Nephron (organoid): ENCODE measurements at regions not wholly inside any gene's neighbourhood (a gene's known extent, or its start where the extent isn't known, plus 50 kb on each side); places are given as distances from the start of the nearest gene placed in this dataset.
A peak's percentile ranks its signal among the peaks of the same experiment; 100 is the strongest.
"Not testable (repeated sequence)": the region's sequence is repeated elsewhere in the genome, so short reads cannot be mapped to it uniquely, and the experiment has no call there.

ENCODE experiments used
- H3K27ac Mint-ChIP-seq, 3 experiments: 2 replicates each; pipeline ENCODE4 v1.8.0; 2020; ENCODE audit warnings: mixed read lengths in 3 of 3, mild to moderate bottlenecking in 2 of 3, moderate library complexity in 1 of 3
- H3K27me3 Mint-ChIP-seq: 2 replicates; pipeline ENCODE4 v1.8.0; 2021; ENCODE audit warnings: low read depth, mild to moderate bottlenecking, moderate library complexity, mixed read lengths
- H3K36me3 Mint-ChIP-seq: 2 replicates; pipeline ENCODE4 v1.8.0; 2020; ENCODE audit warnings: low read depth, mixed read lengths
- H3K4me1 Mint-ChIP-seq: 2 replicates; pipeline ENCODE4 v1.8.0; 2020; ENCODE audit warnings: mixed read lengths
- H3K4me3 Mint-ChIP-seq, 3 experiments: 2 replicates each; pipeline ENCODE4 v1.8.0; 2020; ENCODE audit warnings: mild to moderate bottlenecking in 3 of 3, mixed read lengths in 3 of 3, moderate library complexity in 2 of 3
- H3K9me3 Mint-ChIP-seq: 2 replicates; pipeline ENCODE4 v1.8.0; 2020; ENCODE audit warnings: mixed read lengths
- TF ChIP-seq, protein P1 (sequence below), 3 experiments: fragments of 200-600 bp; sonication (generic); IDR thresholded peaks; one replicate each; pipeline ENCODE4 v1.5.0; 2021; ENCODE audit warnings: antibody characterized with exemption in 3 of 3; ENCODE audit not compliant: unreplicated experiment in 3 of 3

DNA sequence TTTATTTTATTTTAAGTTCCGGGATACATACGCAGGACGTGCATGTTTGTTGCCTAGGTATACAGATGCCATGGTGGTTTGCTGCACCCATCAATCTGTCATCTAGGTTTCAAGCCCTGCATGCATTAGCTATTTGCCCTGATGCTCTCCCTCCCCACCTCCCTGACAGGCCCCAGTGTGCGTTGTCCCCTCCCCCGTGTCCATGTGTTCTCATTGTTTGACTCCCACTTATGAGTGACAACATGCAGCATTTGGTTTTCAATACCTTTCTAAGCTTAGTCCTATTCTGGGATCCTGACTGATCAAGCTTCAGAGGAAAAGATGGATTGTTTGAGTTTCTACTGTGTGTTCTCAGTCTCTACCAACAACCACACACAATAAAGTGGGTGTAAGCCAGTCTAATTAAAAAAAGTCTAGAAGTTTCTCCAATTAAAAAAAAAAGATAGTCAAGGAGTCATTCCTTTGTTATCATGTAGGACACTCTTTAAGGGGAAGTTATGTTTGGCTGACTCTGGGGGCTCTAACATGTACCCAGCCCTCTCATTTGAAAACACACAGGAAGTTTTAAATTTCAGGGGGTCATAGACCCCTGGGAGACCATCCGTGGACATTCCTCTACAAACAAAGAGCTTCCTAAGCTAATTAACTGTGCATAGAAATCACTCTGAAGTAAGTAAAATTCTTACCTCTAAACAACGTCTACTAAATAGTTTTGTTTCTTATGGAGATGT is 66.3 kb upstream of the ADAMTS18 start:
- Mint-ChIP-seq H3K4me1 (peaks cover 49% of the 10 kb centered on the region), H3K27ac (peak overlapping the region; percentile 36 to 82 (median 43)), H3K9me3 (no peaks in the 10 kb centered on the region), H3K4me3 (no peak overlapping the region), H3K36me3 (no peaks in the 10 kb centered on the region), H3K27me3 (peaks cover 23% of the 10 kb centered on the region)
- TF ChIP-seq, protein P1, sequence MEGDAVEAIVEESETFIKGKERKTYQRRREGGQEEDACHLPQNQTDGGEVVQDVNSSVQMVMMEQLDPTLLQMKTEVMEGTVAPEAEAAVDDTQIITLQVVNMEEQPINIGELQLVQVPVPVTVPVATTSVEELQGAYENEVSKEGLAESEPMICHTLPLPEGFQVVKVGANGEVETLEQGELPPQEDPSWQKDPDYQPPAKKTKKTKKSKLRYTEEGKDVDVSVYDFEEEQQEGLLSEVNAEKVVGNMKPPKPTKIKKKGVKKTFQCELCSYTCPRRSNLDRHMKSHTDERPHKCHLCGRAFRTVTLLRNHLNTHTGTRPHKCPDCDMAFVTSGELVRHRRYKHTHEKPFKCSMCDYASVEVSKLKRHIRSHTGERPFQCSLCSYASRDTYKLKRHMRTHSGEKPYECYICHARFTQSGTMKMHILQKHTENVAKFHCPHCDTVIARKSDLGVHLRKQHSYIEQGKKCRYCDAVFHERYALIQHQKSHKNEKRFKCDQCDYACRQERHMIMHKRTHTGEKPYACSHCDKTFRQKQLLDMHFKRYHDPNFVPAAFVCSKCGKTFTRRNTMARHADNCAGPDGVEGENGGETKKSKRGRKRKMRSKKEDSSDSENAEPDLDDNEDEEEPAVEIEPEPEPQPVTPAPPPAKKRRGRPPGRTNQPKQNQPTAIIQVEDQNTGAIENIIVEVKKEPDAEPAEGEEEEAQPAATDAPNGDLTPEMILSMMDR (IDR thresholded peaks at IDR 0.05; ENCODE audit: unreplicated experiment in 3 of 3): no peak

DNA sequence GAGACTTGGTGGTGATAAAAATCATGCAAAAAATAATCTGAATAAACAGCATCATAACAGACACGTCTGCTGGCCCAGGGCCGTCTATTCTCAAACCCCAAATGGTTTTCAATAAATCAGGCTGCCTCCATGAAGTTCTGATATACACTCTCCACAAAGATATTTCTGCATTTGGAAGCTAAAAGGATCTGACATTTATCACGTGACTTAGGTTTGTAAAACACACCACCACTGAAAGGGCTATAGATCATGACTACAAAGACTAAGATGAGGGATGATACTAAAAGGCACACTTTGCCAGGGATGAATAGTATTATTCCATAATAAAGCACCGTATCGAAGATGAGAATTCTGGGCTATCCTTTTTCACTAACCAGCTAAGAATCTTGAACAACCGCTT is 67.6 kb upstream of the ADAMTS18 start:
- no peak overlapping the region for H3K27ac Mint-ChIP-seq
- peaks cover 49% of the 10 kb centered on the region for H3K4me1 Mint-ChIP-seq

DNA sequence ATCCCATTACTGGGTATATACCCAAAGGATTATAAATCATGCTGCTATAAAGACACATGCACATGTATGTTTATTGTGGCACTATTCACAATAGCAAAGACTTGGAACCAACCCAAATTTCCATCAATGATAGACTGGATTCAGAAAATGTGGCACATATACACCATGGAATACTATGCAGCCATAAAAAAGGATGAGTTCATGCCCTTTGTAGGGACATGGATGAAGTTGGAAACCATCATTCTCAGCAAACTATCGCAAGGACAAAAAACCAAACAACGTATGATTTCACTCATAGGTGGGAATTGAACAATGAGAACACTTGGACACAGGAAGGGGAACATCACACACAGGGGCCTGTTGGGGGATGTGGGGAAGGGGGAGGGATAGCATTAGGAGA is 71.7 kb upstream of the ADAMTS18 start:
- peaks cover 24% of the 10 kb centered on the region for H3K4me1 Mint-ChIP-seq
- H3K4me3 Mint-ChIP-seq, H3K27ac Mint-ChIP-seq, H3K9me3 Mint-ChIP-seq, H3K36me3 Mint-ChIP-seq, H3K27me3 Mint-ChIP-seq: not testable (repeated sequence)

More for the DNA sequence above, 67.6 kb upstream of the ADAMTS18 start:
- H3K36me3 Mint-ChIP-seq: no peaks in the 10 kb centered on the region
- peaks cover 21% of the 10 kb centered on the region for H3K27me3 Mint-ChIP-seq
- no peaks in the 10 kb centered on the region for H3K9me3 Mint-ChIP-seq
- no peak overlapping the region for H3K4me3 Mint-ChIP-seq
- TF ChIP-seq, protein P1 (IDR thresholded peaks at IDR 0.05; ENCODE audit: unreplicated experiment in 3 of 3): no peak

DNA sequence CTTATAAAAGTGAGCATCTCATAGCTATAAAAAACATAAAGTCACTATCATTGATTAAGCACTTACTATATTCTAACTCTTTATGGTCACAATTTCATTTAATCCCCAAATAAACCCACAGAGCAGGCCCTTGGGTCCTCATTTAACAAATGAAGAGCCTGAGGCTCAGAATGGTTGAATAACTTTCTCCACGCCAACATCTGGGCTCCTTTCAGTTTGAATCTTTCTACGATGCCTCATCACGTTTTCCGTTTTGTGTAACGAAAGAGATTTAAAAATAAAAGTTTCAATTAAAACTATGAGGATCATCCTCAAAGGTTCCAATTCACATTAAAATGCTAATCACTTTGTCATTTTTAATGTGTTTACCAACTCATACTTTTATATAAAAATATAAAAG is 74.2 kb upstream of the ADAMTS18 start:
- Mint-ChIP-seq H3K9me3 (no peaks in the 10 kb centered on the region), H3K36me3 (no peaks in the 10 kb centered on the region), H3K4me1 (peaks cover 17% of the 10 kb centered on the region), H3K27ac (no peak overlapping the region), H3K27me3 (peaks cover 9% of the 10 kb centered on the region), H3K4me3 (no peak overlapping the region)
- TF ChIP-seq, protein P1 (IDR thresholded peaks at IDR 0.05; ENCODE audit: unreplicated experiment in 3 of 3): no peak

DNA sequence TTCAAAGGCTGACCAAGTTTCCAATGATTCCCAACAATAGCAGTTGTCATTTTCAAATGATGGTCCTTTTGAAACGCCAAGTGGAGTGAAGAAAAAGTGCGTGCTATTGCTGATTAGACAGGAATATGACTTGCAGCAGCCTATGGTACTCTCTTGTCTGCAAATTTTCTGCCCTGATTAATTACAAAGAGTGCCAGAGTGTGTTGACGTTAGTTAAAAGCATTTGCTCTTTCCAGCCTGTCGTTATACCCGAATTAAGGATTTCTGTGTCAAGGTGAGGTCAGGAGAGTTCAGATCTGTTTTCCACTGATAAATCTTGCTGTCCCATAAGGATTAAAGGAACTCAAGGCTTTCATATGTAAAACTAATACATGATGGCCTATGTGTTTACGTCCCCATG is 75.0 kb upstream of the ADAMTS18 start:
- Mint-ChIP-seq H3K4me1 (peaks cover 13% of the 10 kb centered on the region), H3K27me3 (peaks cover 11% of the 10 kb centered on the region), H3K36me3 (no peaks in the 10 kb centered on the region), H3K9me3 (no peaks in the 10 kb centered on the region), H3K4me3 (no peak overlapping the region), H3K27ac (no peak overlapping the region)
- TF ChIP-seq, protein P1 (IDR thresholded peaks at IDR 0.05; ENCODE audit: unreplicated experiment in 3 of 3): no peak

DNA sequence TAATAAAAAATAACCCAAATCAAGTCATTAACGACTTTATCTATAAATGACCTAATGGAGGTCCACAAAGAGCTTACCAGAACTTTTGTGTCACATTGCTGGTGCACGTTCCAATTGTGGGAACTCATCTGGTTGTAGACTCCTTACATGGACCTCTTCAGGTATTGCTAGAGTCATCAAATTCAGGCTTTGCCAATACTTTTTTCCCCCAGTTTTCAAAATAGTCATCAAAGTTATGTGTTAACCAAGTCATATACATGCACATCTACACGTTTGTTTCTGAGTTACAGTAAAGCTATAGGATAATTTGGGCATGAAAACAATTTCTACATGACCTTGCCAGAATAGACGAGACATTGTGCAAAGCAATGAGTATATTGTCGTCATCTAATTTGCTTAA is 76.2 kb upstream of the ADAMTS18 start:
- TF ChIP-seq, protein P1 (IDR thresholded peaks at IDR 0.05; ENCODE audit: unreplicated experiment in 3 of 3): no peak
- H3K36me3 Mint-ChIP-seq: no peaks in the 10 kb centered on the region
- H3K27ac Mint-ChIP-seq: no peak overlapping the region
- no peaks in the 10 kb centered on the region for H3K9me3 Mint-ChIP-seq
- H3K4me1 Mint-ChIP-seq: peaks cover 16% of the 10 kb centered on the region
- H3K27me3 Mint-ChIP-seq: peaks cover 17% of the 10 kb centered on the region
- H3K4me3 Mint-ChIP-seq: no peak overlapping the region
